ENCODE measurements at regions not wholly inside any gene's neighbourhood (a gene's known extent, or its start where the extent isn't known, plus 50 kb on each side); places are given as distances from the start of the nearest gene placed in this dataset.

- dilution Hi-C loops (cut with MboI; ENCODE audit: extremely low pct_ligation_motif_present, low sequenced_read_pairs) (no loop called here), intact Hi-C loops (cut with micrococcal nuclease) (no loop called here)
- DNase-seq (ENCODE audit: low read depth, low spot score) (no peak), FAIRE-seq (no peak)
- Histone ChIP-seq H3K79me2 (ENCODE audit: control insufficient read depth, insufficient read depth, low read length) (no peaks in the 10 kb centered on the region), H3K27me3 (ENCODE audit: control insufficient read depth in 2 of 2, insufficient read depth in 2 of 2, low read length in 2 of 2) (no peaks in the 10 kb centered on the region), H3K4me1 (ENCODE audit: control insufficient read depth, extremely low read depth, insufficient read depth, low read length) (no peaks in the 10 kb centered on the region), H3K9ac (replicated peaks; ENCODE audit: extremely low read depth, insufficient read depth, low read length) (no peak overlapping the region), H3K4me2 (ENCODE audit: insufficient read depth, low read length) (no peak overlapping the region), H3K4me3 (replicated peaks in 1 of 3; ENCODE audit: insufficient read depth in 1 of 3, low read depth in 1 of 3, low read length in 3 of 3) (no peak overlapping the region), H4K20me1 (replicated peaks; ENCODE audit: control insufficient read depth, extremely low read depth, insufficient read depth, low read length) (no peaks in the 10 kb centered on the region), H3K9me1 (replicated peaks; ENCODE audit: control insufficient read depth, extremely low read depth, insufficient read depth, low read length) (no peaks in the 10 kb centered on the region), H2AFZ (ENCODE audit: low read depth, low read length) (no peak overlapping the region), H3K36me3 (ENCODE audit: control insufficient read depth in 2 of 2, extremely low read depth in 1 of 2, insufficient read depth in 2 of 2, low read length in 2 of 2) (no peaks in the 10 kb centered on the region), H3K9me3 (replicated peaks; ENCODE audit: control insufficient read depth, insufficient read depth, low read length) (no peaks in the 10 kb centered on the region), H3K27ac (ENCODE audit: insufficient read depth, low read depth, low read length) (no peak overlapping the region)
- no TSS peak for BruUV-seq (replicated peaks)
- POLR2A ChIA-PET: no interaction called here
- CTCF ChIA-PET: no interaction called here
- TF ChIP-seq POLR2A (IDR thresholded peaks at IDR 0.05; ENCODE audit: low read depth, low read length) (no peak), POLR2AphosphoS5 (IDR thresholded peaks at IDR 0.05; ENCODE audit: insufficient read depth, low read depth, low read length) (no peak), EZH2 (IDR thresholded peaks at IDR 0.05; ENCODE audit: borderline replicate concordance, low read depth, low read length, severe bottlenecking) (no peak), JUN (IDR thresholded peaks at IDR 0.05; ENCODE audit: borderline replicate concordance, insufficient read depth, insufficient read length, low read depth) (no peak), CTCF (IDR thresholded peaks at IDR 0.05; ENCODE audit: extremely low read depth in 1 of 2, insufficient read depth in 1 of 2, low read depth in 1 of 2, low read length in 2 of 2) (no peak), FOS (IDR thresholded peaks at IDR 0.05; ENCODE audit: borderline replicate concordance, insufficient read depth, low read length) (no peak), MYC (IDR thresholded peaks at IDR 0.05; ENCODE audit: low read depth, low read length) (no peak), GATA2 (IDR thresholded peaks at IDR 0.05; ENCODE audit: insufficient read depth, insufficient read length, low read depth, low read length) (no peak)
- TF ChIP-seq, protein P1, sequence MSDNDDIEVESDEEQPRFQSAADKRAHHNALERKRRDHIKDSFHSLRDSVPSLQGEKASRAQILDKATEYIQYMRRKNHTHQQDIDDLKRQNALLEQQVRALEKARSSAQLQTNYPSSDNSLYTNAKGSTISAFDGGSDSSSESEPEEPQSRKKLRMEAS (IDR thresholded peaks at IDR 0.05; ENCODE audit: insufficient read depth, insufficient read length): no peak
Measured at GRCh38 chr20:59438201-59438600, 137.8 kb downstream of the EDN3 start.

Data from endothelial cell of umbilical vein (primary cell).